ENCODE measurements at regions not wholly inside any gene's neighbourhood (a gene's known extent, or its start where the extent isn't known, plus 50 kb on each side); places are given as distances from the start of the nearest gene placed in this dataset.
"Not testable (repeated sequence)": the region's sequence is repeated elsewhere in the genome, so short reads cannot be mapped to it uniquely, and the experiment has no call there.

DNA sequence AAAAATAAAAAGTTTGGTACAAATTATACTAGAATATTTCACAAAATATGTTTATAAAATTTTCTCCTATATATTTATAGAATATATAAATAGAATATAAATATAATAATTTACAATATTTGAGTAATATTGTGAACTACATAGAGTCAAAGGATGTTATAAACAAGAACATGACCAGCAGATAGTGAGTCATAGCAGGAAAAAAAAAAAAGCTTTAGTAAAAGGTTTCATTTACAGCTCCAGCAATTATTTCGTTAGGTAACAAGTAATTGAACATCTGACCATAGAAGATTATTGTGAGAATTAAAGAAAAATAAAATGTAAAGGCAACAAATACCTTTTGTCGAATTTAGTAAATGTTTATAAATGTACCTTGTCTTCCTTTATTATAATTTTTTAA is 864.1 kb downstream of the PCDH17 start:
- no peak for DNase-seq (ENCODE audit: low spot score)

- DNase-seq (ENCODE audit: low spot score): no peak
Observed at GRCh38 chr13:58500938-58501337, 869.4 kb downstream of the PCDH17 start.

GRCh38 chr13:58504202-58504700 is 872.7 kb downstream of the PCDH17 start:
- DNase-seq (ENCODE audit: low spot score): not testable (repeated sequence)

- not testable (repeated sequence) for DNase-seq (ENCODE audit: low spot score)
Observed at GRCh38 chr13:58505262-58505920, 873.8 kb downstream of the PCDH17 start.

DNA sequence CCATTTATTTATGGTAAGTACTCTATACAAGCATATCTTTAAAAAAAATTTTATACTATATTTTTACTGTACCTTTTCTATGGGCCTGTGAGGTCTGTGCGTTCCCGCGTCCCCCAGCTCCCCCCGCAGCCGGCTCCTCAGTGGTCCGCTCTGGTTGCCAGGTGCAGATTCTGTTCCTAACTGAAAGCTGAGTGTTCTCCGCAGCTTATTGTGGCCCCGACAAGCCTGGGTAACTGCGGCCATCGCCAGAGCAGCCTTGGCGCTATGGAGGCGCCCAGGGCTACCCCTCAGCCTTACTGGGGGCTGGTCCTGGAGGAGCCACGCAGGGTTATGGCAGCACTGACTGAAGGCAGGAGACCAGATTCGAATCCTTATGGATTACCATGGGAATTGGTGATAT is 896.8 kb downstream of the PCDH17 start:
- no peak for DNase-seq (ENCODE audit: low spot score)

- no peak for DNase-seq (ENCODE audit: low spot score)
Observed at GRCh38 chr13:58531614-58532013, 900.1 kb downstream of the PCDH17 start.

DNA sequence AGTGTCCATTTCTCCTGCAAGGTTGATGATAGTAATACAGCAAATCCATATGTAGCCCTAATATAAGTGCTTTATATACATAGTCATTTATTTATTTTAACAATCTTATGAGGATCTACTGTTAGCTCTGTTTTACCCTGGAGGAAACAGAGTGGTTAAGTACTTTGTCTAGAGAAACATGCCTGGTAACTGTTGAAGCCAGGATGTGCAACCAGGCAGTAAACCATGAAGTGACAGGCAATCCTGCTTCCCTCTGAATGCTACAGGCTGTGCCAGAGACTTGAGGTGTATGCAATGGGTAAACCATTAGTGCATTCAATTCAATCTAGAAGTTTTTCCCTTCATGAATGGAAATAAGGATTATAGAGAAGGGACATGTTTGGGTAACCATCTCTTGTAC is 911.0 kb downstream of the PCDH17 start:
- no peak for DNase-seq (ENCODE audit: low spot score)

- DNase-seq (ENCODE audit: low spot score): no peak
Observed at GRCh38 chr13:58547419-58547818, 915.9 kb downstream of the PCDH17 start.

- DNase-seq (ENCODE audit: low spot score): no peak
Observed at GRCh38 chr13:58566176-58566575, 934.6 kb downstream of the PCDH17 start.

GRCh38 chr13:58573743-58574142 is 942.2 kb downstream of the PCDH17 start:
- DNase-seq (ENCODE audit: low spot score): no peak

GRCh38 chr13:58574791-58575190 is 943.2 kb downstream of the PCDH17 start:
- DNase-seq (ENCODE audit: low spot score): no peak

GRCh38 chr13:58579468-58579867 is 947.9 kb downstream of the PCDH17 start:
- no peak for DNase-seq (ENCODE audit: low spot score)

DNA sequence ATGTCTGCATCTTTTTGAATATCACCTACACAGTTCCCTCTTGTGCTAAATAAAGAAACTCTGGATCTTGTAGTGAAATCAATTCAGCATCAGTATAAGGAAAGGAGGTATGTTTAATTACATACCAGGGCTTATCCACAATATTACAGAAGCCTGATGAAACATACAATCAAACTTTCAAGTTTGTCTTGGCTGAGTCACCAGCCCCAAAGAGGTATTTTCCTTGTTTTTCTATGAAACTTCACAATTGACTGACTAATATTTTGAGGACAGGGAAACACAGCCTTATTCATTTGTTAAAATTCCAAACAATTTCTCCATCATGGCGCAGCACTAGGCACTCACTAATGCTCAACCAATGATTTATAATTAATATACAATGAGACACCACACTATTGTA is 952.4 kb downstream of the PCDH17 start:
- no peak for DNase-seq (ENCODE audit: low spot score)

DNA sequence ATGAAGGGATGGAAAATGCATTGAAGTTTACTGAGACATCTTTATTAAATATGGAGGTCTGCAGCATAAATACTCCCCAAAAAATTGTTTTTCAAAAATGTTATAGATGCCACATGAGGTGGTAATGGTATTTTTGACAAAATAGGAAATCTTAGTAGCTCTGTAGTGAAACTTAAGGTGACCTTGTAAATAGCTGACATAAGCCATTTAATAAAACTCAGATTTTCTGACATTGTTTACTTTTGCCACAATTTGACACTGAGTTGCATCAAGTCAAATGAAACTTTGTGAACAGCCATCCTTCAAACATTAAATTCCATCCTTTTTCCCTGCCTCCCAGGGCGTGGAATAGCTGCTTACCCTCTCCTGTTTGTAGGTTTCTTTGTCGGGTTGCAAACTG is 953.1 kb downstream of the PCDH17 start:
- DNase-seq (ENCODE audit: low spot score): no peak

DNA sequence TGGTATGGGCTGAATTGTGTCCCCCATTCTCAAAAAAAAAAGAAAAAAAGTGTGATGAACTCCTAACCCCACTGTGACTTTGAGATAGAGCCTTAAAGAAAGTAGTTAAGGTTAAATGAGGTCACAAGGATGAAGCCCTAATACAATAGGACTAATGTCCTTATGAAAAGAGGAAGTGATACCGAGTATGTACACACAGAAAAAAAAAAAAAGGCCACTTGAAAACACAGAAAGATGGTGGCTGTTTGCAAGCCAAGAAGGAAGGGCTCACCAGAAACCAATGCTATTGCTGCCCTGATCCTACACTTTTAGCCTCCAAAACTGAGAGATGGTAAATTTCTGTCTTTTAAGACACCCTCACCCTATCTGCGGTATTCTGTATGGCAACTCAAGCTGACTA is 955.6 kb downstream of the PCDH17 start:
- DNase-seq (ENCODE audit: low spot score): no peak

DNA sequence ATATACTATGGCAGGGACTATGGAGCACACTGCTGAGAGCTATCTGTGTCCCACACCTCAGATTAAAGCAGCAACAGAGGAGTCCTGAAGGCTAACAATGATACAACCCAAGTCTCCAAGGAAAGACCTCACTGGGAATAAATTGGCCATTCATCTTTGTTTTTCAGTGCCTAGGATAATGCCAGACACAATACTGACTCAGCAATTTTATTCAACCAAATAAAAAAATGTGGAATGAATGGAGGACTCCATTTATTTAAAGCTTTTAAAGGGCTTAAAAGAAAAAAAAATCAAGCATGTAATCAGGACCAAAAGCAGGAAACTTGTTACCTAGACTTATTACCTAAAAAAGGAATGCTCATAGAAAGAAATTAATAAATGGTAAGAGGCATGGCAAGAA is 960.5 kb downstream of the PCDH17 start:
- DNase-seq (ENCODE audit: low spot score): no peak

GRCh38 chr13:58592786-58593185 is 961.2 kb downstream of the PCDH17 start:
- DNase-seq (ENCODE audit: low spot score): no peak

DNA sequence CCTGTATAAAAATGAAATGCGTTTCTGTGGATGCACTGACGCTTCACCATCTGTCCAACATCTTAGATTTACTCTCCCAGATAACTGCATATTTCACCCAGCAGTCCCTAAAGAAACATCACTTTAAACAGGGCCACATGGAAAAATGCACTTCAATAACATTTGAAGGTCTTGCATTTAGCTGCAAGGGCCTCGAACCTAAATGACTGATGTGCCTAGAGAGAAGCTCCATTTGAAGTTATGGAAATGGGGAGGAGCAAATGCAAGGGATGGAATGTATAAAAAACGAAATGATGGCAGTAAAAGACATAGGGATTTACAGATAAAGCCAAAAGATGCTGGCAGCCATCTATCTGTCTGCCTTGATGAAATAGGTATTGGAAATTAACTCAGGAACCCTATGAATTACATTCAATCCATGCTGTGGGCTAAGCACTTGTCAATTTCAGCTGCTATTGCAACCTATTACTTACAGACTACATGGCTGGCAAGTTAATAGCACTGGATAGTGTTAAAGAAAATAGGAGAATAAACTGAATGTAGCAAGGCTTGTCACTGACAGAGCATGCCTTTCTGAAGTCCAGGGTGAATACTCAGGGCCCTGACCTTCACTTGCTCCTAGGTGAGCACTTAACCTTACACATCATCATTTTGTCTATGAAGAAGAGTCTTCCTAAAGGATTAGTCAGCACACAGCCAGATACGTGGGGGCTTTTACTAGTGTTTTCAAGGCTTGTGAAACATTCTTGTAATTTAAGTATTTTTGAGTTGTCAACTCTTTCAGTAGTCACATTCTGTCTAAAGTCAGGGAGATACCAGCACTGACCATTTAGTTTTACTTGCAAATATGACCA is 963.4 kb downstream of the PCDH17 start:
- no peak for DNase-seq (ENCODE audit: low spot score)

- DNase-seq (ENCODE audit: low spot score): no peak
Observed at GRCh38 chr13:58597552-58597951, 966.0 kb downstream of the PCDH17 start.

DNA sequence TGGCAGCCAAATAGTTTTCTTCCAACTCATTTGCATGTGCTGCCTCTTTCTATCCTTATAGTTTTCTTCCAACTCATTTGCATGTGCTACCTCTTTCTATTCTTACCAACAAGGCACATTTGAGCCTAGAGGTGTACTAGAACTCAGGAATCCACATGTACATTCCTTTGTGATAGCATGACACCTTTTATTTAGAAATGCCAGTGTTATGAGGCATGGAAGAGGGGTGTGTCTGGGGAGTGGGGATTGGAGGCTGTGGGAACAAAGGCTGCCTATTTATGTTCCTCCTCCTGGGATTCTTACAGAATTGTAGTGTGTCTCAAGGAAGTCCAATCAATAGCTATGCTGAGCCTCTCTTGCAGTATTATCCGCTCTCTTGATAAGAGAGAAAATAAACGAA is 966.7 kb downstream of the PCDH17 start:
- DNase-seq (ENCODE audit: low spot score): no peak

- DNase-seq (ENCODE audit: low spot score): no peak
Observed at GRCh38 chr13:58611117-58611516, 979.6 kb downstream of the PCDH17 start.

GRCh38 chr13:58617880-58618665 is 986.5 kb downstream of the PCDH17 start:
- no peak for DNase-seq (ENCODE audit: low spot score)

Data from A172 (cell line).